ENCODE measurements at regions not wholly inside any gene's neighbourhood (a gene's known extent, or its start where the extent isn't known, plus 50 kb on each side); places are given as distances from the start of the nearest gene placed in this dataset.

GRCh38 chr11:69975822-69976221, 102.3 kb upstream of the ANO1 start:
- Histone ChIP-seq H4K20me1 (replicated peaks in 1 of 2; ENCODE audit: control insufficient read depth in 1 of 2, insufficient read depth in 2 of 2, low read length in 2 of 2) (no peaks in the 10 kb centered on the region), H3K9me3 (ENCODE audit: insufficient read depth in 2 of 2, low read depth in 1 of 2, low read length in 1 of 2) (no peaks in the 10 kb centered on the region), H2BK12ac (ENCODE audit: low read depth, low read length) (no peak overlapping the region), H3K4me1 (replicated peaks in 1 of 4; ENCODE audit: control insufficient read depth in 3 of 4, insufficient read depth in 4 of 4, low read length in 3 of 4) (peaks cover 0 to 4% (median 3%) of the 10 kb centered on the region in 4 experiments; a peak in 5 of 7 replicates), H3K56ac (replicated peaks; ENCODE audit: insufficient read length, low read depth, low read length) (no peak overlapping the region), H3K79me1 (ENCODE audit: low read depth, low read length) (no peaks in the 10 kb centered on the region), H2BK5ac (ENCODE audit: low read depth, low read length) (no peak overlapping the region), H3K4me3 (ENCODE audit: extremely low read depth in 1 of 4, insufficient read depth in 2 of 4, low read depth in 3 of 4, low read length in 4 of 4) (no peak overlapping the region), H4K8ac (ENCODE audit: extremely low read depth, insufficient read depth, low read length) (no peak overlapping the region; the same call in 1 of the 2 replicates), H3K14ac (ENCODE audit: insufficient read length) (no peak overlapping the region), H3K23me2 (ENCODE audit: low read depth, low read length) (no peaks in the 10 kb centered on the region), H3K36me3 (ENCODE audit: control insufficient read depth in 2 of 4, insufficient read depth in 4 of 4, low read length in 3 of 4) (no peaks in the 10 kb centered on the region), H3K27me3 (replicated peaks in 1 of 4; ENCODE audit: control insufficient read depth in 3 of 4, extremely low read depth in 1 of 4, insufficient read depth in 3 of 4, low read length in 3 of 4) (peaks cover 0 to under 1% (median 0%) of the 10 kb centered on the region in 4 experiments; a peak in 2 of 7 replicates), H2BK120ac (replicated peaks; ENCODE audit: low read depth, low read length) (no peak overlapping the region), H4K5ac (ENCODE audit: insufficient read length, low read depth, low read length) (no peak overlapping the region), H3K4me2 (ENCODE audit: insufficient read depth in 1 of 2, low read depth in 2 of 2, low read length in 2 of 2) (no peak overlapping the region), H3K18ac (ENCODE audit: extremely low read depth, low read length) (no peak overlapping the region), H2AK5ac (ENCODE audit: low read depth, low read length) (no peak overlapping the region), H3K79me2 (ENCODE audit: control insufficient read depth in 1 of 2, insufficient read depth in 2 of 2, low read length in 2 of 2) (no peaks in the 10 kb centered on the region), H2BK20ac (ENCODE audit: low read length) (no peak overlapping the region), H3K27ac (ENCODE audit: low read depth, low read length) (no peak overlapping the region), H3K23ac (ENCODE audit: insufficient read length) (no peak overlapping the region), H3K4ac (replicated peaks; ENCODE audit: insufficient read length, low read depth, low read length) (no peak overlapping the region), H2BK15ac (ENCODE audit: low read length) (0 out of 2 replicates have a peak overlapping the region, but pooled peaks have one; percentile 13), H3K9ac (replicated peaks in 1 of 4; ENCODE audit: extremely low read depth in 1 of 4, low read depth in 3 of 4, low read length in 3 of 4) (no peak overlapping the region), H2AFZ (ENCODE audit: low read length) (no peak overlapping the region), H4K91ac (replicated peaks; ENCODE audit: insufficient read length, low read length) (no peak overlapping the region)
- WGBS, 2 experiments (ENCODE audit: extremely low coverage in 1 of 2, insufficient coverage in 1 of 2, insufficient read length in 1 of 2, insufficient replicate concordance in 2 of 2, low coverage in 1 of 2, low lambda C conversion rate in 2 of 2, missing lambda C conversion rate in 1 of 2): 92% methylated on average over 7 of the region's 7 CpGs; no CpG with 5 or more reads in 1 of the 2 experiments
- DNase-seq (ENCODE audit: low read depth in 1 of 2, low spot score in 2 of 2) (no peak), FAIRE-seq (no peak)
- CTCF ChIA-PET (ENCODE audit: partially characterized antibody): interaction anchor here (0.6 to 2.0 kb wide), 8 partner anchors 10 to 271 kb away, joined by 3 to 5 read pairs (median 3); no protein-coding TSS in a partner anchor
- POLR2A ChIA-PET (ENCODE audit: partially characterized antibody): interaction anchor here (1.0 kb wide), 1 partner anchor 9 kb away, joined by 4 read pairs; no protein-coding TSS in a partner anchor
- TF ChIP-seq TBP (IDR thresholded peaks at IDR 0.05; ENCODE audit: low read depth, low read length): no peak
